ENCODE measurements at regions not wholly inside any gene's neighbourhood (a gene's known extent, or its start where the extent isn't known, plus 50 kb on each side); places are given as distances from the start of the nearest gene placed in this dataset.
A peak's percentile ranks its signal among the peaks of the same experiment; 100 is the strongest.

DNA sequence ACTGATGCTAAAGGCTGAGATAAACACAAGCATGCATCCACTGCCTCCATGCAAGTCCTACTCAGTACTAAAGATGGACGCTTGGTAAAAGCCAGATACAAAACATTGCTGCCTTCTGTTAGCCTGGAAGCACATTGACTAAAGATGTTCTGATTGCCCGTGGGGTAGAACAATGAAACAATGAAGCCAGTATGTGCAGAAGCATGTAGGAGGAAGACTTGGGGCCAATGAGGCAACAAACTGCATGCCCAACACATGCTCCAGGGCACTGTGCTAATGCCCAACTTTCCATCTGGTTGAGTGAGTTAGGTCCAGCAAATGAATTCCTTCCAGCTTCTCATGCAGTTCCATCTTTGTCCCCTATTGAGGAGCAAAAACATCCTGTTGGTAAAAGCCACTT, 1245.5 kb downstream of the GATA3 start:
- Histone ChIP-seq H3K79me2 (ENCODE audit: insufficient read depth, low read length) (no peaks in the 10 kb centered on the region), H4K20me1 (ENCODE audit: insufficient read depth, low read length) (no peaks in the 10 kb centered on the region), H3K4me1 (ENCODE audit: insufficient read depth, low read length) (no peaks in the 10 kb centered on the region), H3K27me3 (ENCODE audit: insufficient read depth, low read length) (peaks cover 4% of the 10 kb centered on the region), H3K4me2 (ENCODE audit: low read length) (no peak overlapping the region), H3K27ac (ENCODE audit: low read depth, low read length) (no peak overlapping the region), H3K9me3 (ENCODE audit: insufficient read depth, low read depth, low read length) (no peaks in the 10 kb centered on the region), H3K36me3 (ENCODE audit: insufficient read depth, low read length) (no peaks in the 10 kb centered on the region), H3K9ac (ENCODE audit: low read length) (no peak overlapping the region), H2AFZ (ENCODE audit: low read depth, low read length) (no peak overlapping the region), H3K4me3 (ENCODE audit: insufficient read depth, low read depth, low read length) (no peak overlapping the region)
- Mint-ChIP-seq H3K36me3 (ENCODE audit: low read depth, unreplicated experiment) (no peaks in the 10 kb centered on the region), H3K4me3 (ENCODE audit: unreplicated experiment) (no peak overlapping the region), H3K9me3 (ENCODE audit: unreplicated experiment) (no peaks in the 10 kb centered on the region), H3K27me3 (ENCODE audit: low read depth, unreplicated experiment) (peaks cover 11% of the 10 kb centered on the region), H3K27ac (ENCODE audit: unreplicated experiment) (no peak overlapping the region), H3K4me1 (ENCODE audit: low read depth, unreplicated experiment) (no peaks in the 10 kb centered on the region)
- no peak for DNase-seq (ENCODE audit: low read depth)
- no peak for TF ChIP-seq CTCF (IDR thresholded peaks at IDR 0.05; ENCODE audit: insufficient read depth, low read depth, low read length)
- TF ChIP-seq EZH2 (IDR thresholded peaks at IDR 0.05; ENCODE audit: insufficient read depth, low read length): no peak
- no peak for FAIRE-seq

DNA sequence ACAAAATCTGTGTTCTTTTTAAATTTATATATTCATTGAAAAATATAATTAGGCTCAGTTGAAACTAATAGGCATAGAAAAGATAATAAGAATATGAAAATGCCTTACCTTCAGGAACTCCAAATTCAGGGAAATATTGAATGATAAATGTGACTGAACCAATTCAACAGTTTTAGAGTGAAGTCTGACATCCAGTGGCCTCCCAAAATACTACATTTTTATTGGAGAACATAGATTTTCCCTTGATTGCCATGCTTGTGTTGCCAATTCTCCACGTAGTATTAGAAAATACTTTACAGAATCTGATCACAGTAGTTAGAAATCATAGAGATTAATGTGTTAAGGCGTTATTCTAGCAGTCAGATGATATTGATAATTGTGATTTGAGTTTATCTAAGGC, 1246.7 kb downstream of the GATA3 start:
- Histone ChIP-seq H3K4me1 (ENCODE audit: insufficient read depth, low read length) (no peaks in the 10 kb centered on the region), H3K9me3 (ENCODE audit: insufficient read depth, low read depth, low read length) (no peaks in the 10 kb centered on the region), H3K9ac (ENCODE audit: low read length) (no peak overlapping the region), H3K79me2 (ENCODE audit: insufficient read depth, low read length) (no peaks in the 10 kb centered on the region), H3K36me3 (ENCODE audit: insufficient read depth, low read length) (no peaks in the 10 kb centered on the region), H3K4me2 (ENCODE audit: low read length) (no peak overlapping the region), H3K4me3 (ENCODE audit: insufficient read depth, low read depth, low read length) (no peak overlapping the region), H3K27ac (ENCODE audit: low read depth, low read length) (no peak overlapping the region), H2AFZ (ENCODE audit: low read depth, low read length) (no peak overlapping the region), H4K20me1 (ENCODE audit: insufficient read depth, low read length) (no peaks in the 10 kb centered on the region), H3K27me3 (ENCODE audit: insufficient read depth, low read length) (peaks cover 4% of the 10 kb centered on the region)
- H3K4me3 Mint-ChIP-seq (ENCODE audit: unreplicated experiment): no peak overlapping the region
- no peaks in the 10 kb centered on the region for H3K36me3 Mint-ChIP-seq (ENCODE audit: low read depth, unreplicated experiment)
- H3K4me1 Mint-ChIP-seq (ENCODE audit: low read depth, unreplicated experiment): no peaks in the 10 kb centered on the region
- no peak for FAIRE-seq
- H3K27me3 Mint-ChIP-seq (ENCODE audit: low read depth, unreplicated experiment): peaks cover 11% of the 10 kb centered on the region
- no peaks in the 10 kb centered on the region for H3K9me3 Mint-ChIP-seq (ENCODE audit: unreplicated experiment)
- TF ChIP-seq EZH2 (IDR thresholded peaks at IDR 0.05; ENCODE audit: insufficient read depth, low read length) (no peak), CTCF (IDR thresholded peaks at IDR 0.05; ENCODE audit: insufficient read depth, low read depth, low read length) (peak; percentile 24)
- DNase-seq (ENCODE audit: low read depth): no peak
- H3K27ac Mint-ChIP-seq (ENCODE audit: unreplicated experiment): no peak overlapping the region

DNA sequence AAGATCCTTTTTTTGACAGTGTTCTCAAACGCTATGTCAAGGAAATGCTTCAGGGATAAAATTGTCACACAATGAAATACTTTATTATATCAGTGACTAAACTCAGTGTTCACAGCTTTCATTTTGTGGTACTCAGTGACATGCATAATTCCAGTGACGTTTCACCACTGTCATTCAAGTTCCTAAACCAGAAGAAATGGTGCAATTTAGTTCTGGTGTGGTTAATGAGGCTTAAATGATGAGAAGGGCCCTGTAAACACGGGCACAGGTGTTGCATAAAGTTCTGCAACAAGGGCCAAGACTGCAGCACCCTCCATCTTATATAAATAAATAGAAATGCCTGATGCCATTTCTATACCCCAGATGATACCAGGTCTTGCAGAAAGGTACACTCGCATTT, 1247.1 kb downstream of the GATA3 start:
- no peak overlapping the region for H3K27ac Mint-ChIP-seq (ENCODE audit: unreplicated experiment)
- no peaks in the 10 kb centered on the region for H3K36me3 ChIP-seq (ENCODE audit: insufficient read depth, low read length)
- H3K9me3 ChIP-seq (ENCODE audit: insufficient read depth, low read depth, low read length): no peaks in the 10 kb centered on the region
- no peak overlapping the region for H3K4me3 ChIP-seq (ENCODE audit: insufficient read depth, low read depth, low read length)
- H3K4me1 ChIP-seq (ENCODE audit: insufficient read depth, low read length): no peaks in the 10 kb centered on the region
- peaks cover 11% of the 10 kb centered on the region for H3K27me3 Mint-ChIP-seq (ENCODE audit: low read depth, unreplicated experiment)
- no peaks in the 10 kb centered on the region for H3K36me3 Mint-ChIP-seq (ENCODE audit: low read depth, unreplicated experiment)
- H3K4me1 Mint-ChIP-seq (ENCODE audit: low read depth, unreplicated experiment): no peaks in the 10 kb centered on the region
- TF ChIP-seq EZH2 (IDR thresholded peaks at IDR 0.05; ENCODE audit: insufficient read depth, low read length): no peak
- no peak for TF ChIP-seq CTCF (IDR thresholded peaks at IDR 0.05; ENCODE audit: insufficient read depth, low read depth, low read length)
- no peak overlapping the region for H2AFZ ChIP-seq (ENCODE audit: low read depth, low read length)
- no peaks in the 10 kb centered on the region for H3K79me2 ChIP-seq (ENCODE audit: insufficient read depth, low read length)
- no peaks in the 10 kb centered on the region for H3K9me3 Mint-ChIP-seq (ENCODE audit: unreplicated experiment)
- peaks cover 4% of the 10 kb centered on the region for H3K27me3 ChIP-seq (ENCODE audit: insufficient read depth, low read length)
- H3K4me2 ChIP-seq (ENCODE audit: low read length): no peak overlapping the region
- no peak overlapping the region for H3K9ac ChIP-seq (ENCODE audit: low read length)
- no peak for DNase-seq (ENCODE audit: low read depth)
- H3K4me3 Mint-ChIP-seq (ENCODE audit: unreplicated experiment): no peak overlapping the region
- H4K20me1 ChIP-seq (ENCODE audit: insufficient read depth, low read length): no peaks in the 10 kb centered on the region
- FAIRE-seq: no peak
- no peak overlapping the region for H3K27ac ChIP-seq (ENCODE audit: low read depth, low read length)
